ENCODE measurements at regions not wholly inside any gene's neighbourhood (a gene's known extent, or its start where the extent isn't known, plus 50 kb on each side); places are given as distances from the start of the nearest gene placed in this dataset.

DNA sequence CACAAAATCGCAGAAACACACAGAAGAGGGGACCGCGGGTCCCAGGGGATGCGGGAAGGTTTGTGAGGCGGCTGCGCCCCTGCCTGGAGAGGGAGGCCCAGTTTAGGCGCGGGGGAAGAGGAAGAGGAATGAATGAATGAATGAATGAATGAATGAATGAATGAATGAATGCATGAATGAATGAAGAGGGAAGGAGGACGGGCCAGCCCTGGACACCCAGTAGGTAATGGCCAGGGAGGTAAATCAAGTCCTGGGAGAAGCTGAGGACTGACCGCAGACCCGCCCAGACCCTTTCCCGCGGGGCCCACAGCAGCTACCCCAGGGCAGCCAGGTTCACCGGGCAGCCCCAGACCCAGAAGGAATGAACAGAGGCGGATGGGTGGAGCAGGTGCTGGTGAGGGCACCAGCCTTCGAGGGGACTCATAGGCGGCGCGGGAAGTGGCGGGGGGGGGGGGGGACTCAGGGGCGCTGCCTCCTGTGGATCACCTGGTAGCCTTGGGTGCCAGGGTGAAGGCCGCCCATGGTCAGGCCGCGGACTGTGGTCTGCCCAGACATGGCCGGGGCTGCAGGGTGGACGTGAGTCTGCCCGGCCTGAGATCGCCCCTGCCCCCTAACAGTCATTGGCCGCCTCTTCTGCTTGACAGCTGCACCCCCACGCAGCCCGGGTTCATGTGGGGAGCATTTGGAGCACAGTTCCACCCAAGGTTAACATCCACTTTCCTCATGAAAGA is 192.0 kb upstream of the PDE10A start:
- TF ChIP-seq, protein P1, sequence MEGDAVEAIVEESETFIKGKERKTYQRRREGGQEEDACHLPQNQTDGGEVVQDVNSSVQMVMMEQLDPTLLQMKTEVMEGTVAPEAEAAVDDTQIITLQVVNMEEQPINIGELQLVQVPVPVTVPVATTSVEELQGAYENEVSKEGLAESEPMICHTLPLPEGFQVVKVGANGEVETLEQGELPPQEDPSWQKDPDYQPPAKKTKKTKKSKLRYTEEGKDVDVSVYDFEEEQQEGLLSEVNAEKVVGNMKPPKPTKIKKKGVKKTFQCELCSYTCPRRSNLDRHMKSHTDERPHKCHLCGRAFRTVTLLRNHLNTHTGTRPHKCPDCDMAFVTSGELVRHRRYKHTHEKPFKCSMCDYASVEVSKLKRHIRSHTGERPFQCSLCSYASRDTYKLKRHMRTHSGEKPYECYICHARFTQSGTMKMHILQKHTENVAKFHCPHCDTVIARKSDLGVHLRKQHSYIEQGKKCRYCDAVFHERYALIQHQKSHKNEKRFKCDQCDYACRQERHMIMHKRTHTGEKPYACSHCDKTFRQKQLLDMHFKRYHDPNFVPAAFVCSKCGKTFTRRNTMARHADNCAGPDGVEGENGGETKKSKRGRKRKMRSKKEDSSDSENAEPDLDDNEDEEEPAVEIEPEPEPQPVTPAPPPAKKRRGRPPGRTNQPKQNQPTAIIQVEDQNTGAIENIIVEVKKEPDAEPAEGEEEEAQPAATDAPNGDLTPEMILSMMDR (conservative IDR thresholded peaks at IDR 0.05): no peak
- TF ChIP-seq ZFX (IDR thresholded peaks at IDR 0.05): no peak
- H3K27ac ChIP-seq: no peak overlapping the region

DNA sequence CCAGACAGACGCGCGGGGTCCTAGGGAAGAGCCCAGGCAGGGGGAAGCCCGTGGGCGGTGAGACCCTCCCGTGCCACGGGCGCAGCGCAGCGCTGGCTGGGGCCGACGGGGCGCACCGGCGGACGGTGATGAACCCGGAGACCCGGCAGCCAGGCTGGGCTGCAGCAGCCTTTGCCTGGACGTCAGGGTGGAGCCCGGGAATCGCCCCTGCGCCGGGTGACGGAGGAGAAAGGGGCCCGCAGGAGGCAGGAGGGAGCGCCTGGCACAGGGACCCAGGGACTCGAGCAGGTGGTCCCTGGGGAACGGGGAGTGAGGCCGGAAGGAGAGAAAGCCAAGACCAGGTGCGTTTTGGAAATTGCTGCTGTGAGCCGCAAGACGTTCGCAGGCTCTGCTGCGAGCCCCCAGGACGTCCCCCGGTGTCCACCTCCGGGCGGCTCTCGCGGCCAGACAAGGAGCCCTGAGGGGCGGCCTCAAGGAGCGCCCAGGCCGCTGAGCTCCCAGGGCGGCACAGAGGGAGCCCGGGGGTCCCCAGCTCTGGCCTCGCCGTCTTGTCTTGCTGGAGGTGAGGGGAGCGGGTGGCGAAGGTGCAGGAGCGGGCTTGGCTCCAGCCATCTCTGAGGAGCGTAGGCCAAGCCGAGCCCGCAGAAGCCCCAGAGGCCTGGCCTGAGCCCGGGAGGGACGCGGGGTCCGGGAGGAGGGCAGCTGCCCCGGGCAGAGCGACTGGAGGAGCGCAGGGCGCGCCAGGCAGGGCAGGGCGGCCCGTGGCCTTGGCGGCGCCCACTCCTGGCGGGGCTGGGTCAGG is 191.2 kb upstream of the PDE10A start:
- TF ChIP-seq, protein P1 (conservative IDR thresholded peaks at IDR 0.05): no peak
- TF ChIP-seq ZFX (IDR thresholded peaks at IDR 0.05): no peak

DNA sequence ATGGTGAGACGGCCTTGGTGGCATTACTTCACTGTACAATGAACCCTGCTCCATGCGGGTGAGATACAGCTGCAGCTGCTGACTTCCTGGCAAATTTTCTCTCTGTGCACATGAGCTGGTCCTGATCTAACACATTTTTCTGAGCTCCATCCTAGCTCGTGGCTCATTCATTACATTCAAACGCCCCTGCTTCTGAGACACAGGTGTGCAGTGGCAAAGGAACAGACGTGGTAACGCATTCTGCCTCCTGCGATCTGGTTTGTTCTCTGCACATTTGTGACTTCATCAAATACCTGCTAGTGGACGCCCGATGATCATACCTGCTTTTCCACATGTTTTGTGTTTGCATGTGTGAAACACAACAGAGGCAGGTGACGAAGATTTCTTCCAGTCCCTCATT is 189.6 kb upstream of the PDE10A start:
- TF ChIP-seq, protein P1 (conservative IDR thresholded peaks at IDR 0.05): no peak
- TF ChIP-seq ZFX (IDR thresholded peaks at IDR 0.05): no peak
- no peak overlapping the region for H3K27ac ChIP-seq

More for the DNA sequence above, 191.2 kb upstream of the PDE10A start:
- H3K27ac ChIP-seq: no peak overlapping the region

DNA sequence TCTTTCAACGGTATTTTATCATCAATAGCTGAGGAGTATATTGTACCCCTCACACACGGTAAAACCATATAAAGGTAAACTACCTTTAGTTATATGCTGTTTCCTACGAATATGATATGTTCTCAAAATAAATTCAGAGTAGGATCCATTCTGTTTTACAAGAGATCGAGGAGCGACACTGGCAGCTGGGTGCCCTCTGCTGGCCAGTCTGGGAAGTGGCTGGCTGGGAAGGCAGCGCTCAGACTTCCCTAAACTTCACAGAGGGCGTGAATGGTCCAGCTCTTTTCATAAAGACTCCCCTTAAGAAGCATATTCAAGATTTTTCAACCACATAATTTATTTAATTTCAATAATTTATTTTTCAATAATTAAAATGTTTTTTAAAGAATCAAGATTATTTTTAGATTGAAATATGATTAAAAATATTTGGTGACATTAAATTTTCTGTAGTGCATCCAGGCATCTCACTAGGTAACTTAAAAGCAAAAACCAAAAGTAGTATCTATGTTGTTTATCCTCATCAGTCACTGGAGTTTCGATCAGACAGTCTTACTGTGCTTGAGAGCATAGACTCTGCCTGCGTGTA is 187.5 kb upstream of the PDE10A start:
- TF ChIP-seq, protein P1 (conservative IDR thresholded peaks at IDR 0.05): peak; percentile 92
- no peak for TF ChIP-seq ZFX (IDR thresholded peaks at IDR 0.05)
- H3K27ac ChIP-seq: no peak overlapping the region

DNA sequence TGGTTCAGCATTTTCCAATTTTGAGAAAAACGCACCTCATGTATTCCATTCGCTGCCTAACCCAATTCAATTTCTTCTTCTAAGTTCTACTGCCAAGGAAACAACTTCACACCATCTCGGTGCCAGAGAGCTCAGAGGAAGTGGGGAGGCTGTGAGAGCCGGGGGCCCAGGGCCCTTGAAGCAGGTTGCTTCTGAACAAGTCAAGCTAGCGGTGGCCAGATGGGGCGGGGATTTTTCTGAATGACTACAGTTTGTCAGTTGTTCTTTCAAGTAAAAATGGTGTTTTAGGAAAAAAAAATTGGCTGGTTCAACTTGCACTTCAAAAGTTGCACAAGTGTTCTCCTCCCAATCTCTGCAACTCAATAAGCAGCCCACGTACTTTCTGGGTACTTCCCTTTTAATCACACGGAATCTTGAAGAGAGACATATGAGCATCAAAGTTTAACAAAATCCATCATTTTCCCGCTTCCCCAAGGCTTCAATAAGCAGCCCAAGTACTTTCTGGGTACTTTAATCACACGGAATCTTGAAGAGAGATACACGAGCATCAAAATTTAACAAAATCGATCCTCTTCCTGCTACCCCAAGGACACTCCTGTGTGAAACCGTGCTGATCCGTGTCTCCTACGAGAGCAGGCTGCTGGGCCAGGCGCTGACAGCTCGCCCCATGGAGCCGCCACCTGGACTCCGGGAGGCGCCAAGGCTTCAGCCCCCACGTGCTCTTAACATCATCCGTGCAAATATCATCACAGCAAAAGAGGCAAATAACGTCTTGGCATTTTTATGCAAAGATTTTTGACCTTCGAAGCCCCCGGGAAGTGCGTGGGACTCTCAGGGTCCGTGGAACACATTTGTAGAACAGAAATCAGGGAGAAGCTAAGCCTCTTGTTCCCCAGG is 186.7 kb upstream of the PDE10A start:
- H3K27ac ChIP-seq: no peak overlapping the region
- TF ChIP-seq, protein P1 (conservative IDR thresholded peaks at IDR 0.05): no peak
- TF ChIP-seq ZFX (IDR thresholded peaks at IDR 0.05): no peak

DNA sequence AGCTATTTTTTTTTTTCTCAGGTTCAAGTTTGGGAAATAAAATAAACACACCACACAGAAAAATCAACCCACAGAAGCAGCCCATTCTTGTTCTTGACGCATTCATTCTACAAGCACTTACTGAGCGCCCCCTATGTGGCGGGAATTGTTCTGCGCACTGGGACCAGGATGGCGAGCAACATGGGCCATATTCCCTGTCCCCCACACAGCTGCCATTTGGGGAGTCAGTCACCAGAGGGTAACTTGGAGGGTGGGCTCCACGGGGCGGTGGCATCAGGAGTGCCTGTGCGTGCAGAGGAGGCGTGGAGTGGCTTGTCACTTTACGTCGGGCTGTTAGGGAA is 185.0 kb upstream of the PDE10A start:
- H3K27ac ChIP-seq: no peak overlapping the region
- no peak for TF ChIP-seq ZFX (IDR thresholded peaks at IDR 0.05)
- TF ChIP-seq, protein P1 (conservative IDR thresholded peaks at IDR 0.05): peak; percentile 19
